ENCODE measurements at regions not wholly inside any gene's neighbourhood (a gene's known extent, or its start where the extent isn't known, plus 50 kb on each side); places are given as distances from the start of the nearest gene placed in this dataset.

DNA sequence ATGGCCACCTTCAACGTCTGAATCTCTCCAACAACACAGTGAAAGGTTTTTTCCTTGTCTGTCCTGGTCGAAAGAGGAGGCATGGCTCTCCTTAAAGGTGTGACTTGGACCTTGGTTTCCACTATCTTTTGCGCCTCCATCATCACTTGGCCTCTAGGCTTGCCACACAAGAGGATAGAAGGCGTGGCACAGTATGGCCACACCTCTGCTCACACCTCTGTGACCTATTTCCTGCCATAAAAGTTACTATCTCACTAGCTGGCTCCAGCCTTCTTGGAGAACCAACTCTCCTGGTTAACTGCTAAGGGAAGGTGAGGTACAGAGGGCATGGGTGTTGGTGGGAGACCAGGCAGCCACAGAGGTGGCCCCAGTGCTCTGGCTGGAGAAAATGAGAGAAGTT, 165.9 kb downstream of the UXS1 start:
- H3K4ac ChIP-seq (replicated peaks; ENCODE audit: insufficient read length, low read depth, low read length): no peak overlapping the region
- POLR2A ChIA-PET (ENCODE audit: partially characterized antibody): no interaction called here
- no peak for TF ChIP-seq CHD2 (IDR thresholded peaks at IDR 0.05; ENCODE audit: low read length)
- no peak for TF ChIP-seq SIN3A (conservative IDR thresholded peaks at IDR 0.05 in 1 of 2, IDR thresholded peaks at IDR 0.05 in 1 of 2; ENCODE audit: low read depth in 1 of 2, low read length in 2 of 2)
- no peak for TF ChIP-seq TEAD4 (IDR thresholded peaks at IDR 0.05; ENCODE audit: low read depth, low read length)
- TF ChIP-seq CREB1 (IDR thresholded peaks at IDR 0.05): no peak
- no peak for TF ChIP-seq EZH2 (IDR thresholded peaks at IDR 0.05; ENCODE audit: low read depth, low read length, severe bottlenecking)
- no peak for TF ChIP-seq POLR2A (IDR thresholded peaks at IDR 0.05; ENCODE audit: control extremely low read depth in 1 of 2, low read depth in 2 of 2, low read length in 2 of 2)
- TF ChIP-seq SIX5 (IDR thresholded peaks at IDR 0.05; ENCODE audit: low read depth, low read length): no peak
- no peak for TF ChIP-seq TBP (IDR thresholded peaks at IDR 0.05; ENCODE audit: low read depth, low read length)
- H2BK12ac ChIP-seq (ENCODE audit: low read depth, low read length): no peak overlapping the region
- no peaks in the 10 kb centered on the region for H3K27me3 ChIP-seq (replicated peaks in 1 of 4; ENCODE audit: control insufficient read depth in 3 of 4, extremely low read depth in 1 of 4, insufficient read depth in 3 of 4, low read length in 3 of 4)
- no peak overlapping the region; the same call in 1 of the 2 replicates for H4K8ac ChIP-seq (ENCODE audit: extremely low read depth, insufficient read depth, low read length)
- 87% methylated on average over 4 of the region's 4 CpGs; no CpG with 5 or more reads in 1 of the 2 experiments for WGBS, 2 experiments (ENCODE audit: extremely low coverage in 1 of 2, insufficient coverage in 1 of 2, insufficient read length in 1 of 2, insufficient replicate concordance in 2 of 2, low coverage in 1 of 2, low lambda C conversion rate in 2 of 2, missing lambda C conversion rate in 1 of 2)
- H3K23ac ChIP-seq (ENCODE audit: insufficient read length): no peak overlapping the region
- no peaks in the 10 kb centered on the region for H3K79me2 ChIP-seq (ENCODE audit: control insufficient read depth in 1 of 2, insufficient read depth in 2 of 2, low read length in 2 of 2)
- no peak overlapping the region for H3K18ac ChIP-seq (ENCODE audit: extremely low read depth, low read length)
- no peak overlapping the region for H2BK15ac ChIP-seq (ENCODE audit: low read length)
- FAIRE-seq: no peak
- H2AK5ac ChIP-seq (ENCODE audit: low read depth, low read length): no peak overlapping the region
- H3K4me2 ChIP-seq (ENCODE audit: insufficient read depth in 1 of 2, low read depth in 2 of 2, low read length in 2 of 2): no peak overlapping the region
- no peak overlapping the region for H4K5ac ChIP-seq (ENCODE audit: insufficient read length, low read depth, low read length)
- H2BK120ac ChIP-seq (replicated peaks; ENCODE audit: low read depth, low read length): no peak overlapping the region
- no peaks in the 10 kb centered on the region for H4K20me1 ChIP-seq (replicated peaks in 1 of 2; ENCODE audit: control insufficient read depth in 1 of 2, insufficient read depth in 2 of 2, low read length in 2 of 2)
- DNase-seq (ENCODE audit: low read depth in 1 of 2, low spot score in 2 of 2): no peak
- H2AFZ ChIP-seq (ENCODE audit: low read length): peak overlapping the region; percentile 32; the same call in 1 of the 2 replicates
- H3K4me3 ChIP-seq (ENCODE audit: extremely low read depth in 1 of 4, insufficient read depth in 2 of 4, low read depth in 3 of 4, low read length in 4 of 4): no peak overlapping the region
- H3K9me3 ChIP-seq (ENCODE audit: insufficient read depth in 2 of 2, low read depth in 1 of 2, low read length in 1 of 2): no peaks in the 10 kb centered on the region
- CTCF ChIA-PET (ENCODE audit: partially characterized antibody): interaction anchor here (1.5 kb wide), 1 partner anchor 57 kb away, joined by 4 read pairs; no protein-coding TSS in a partner anchor
- H3K14ac ChIP-seq (ENCODE audit: insufficient read length): no peak overlapping the region
- H3K27ac ChIP-seq (ENCODE audit: low read depth, low read length): no peak overlapping the region
- H2BK20ac ChIP-seq (ENCODE audit: low read length): no peak overlapping the region
- H3K56ac ChIP-seq (replicated peaks; ENCODE audit: insufficient read length, low read depth, low read length): no peak overlapping the region
- H3K9ac ChIP-seq (replicated peaks in 1 of 4; ENCODE audit: extremely low read depth in 1 of 4, low read depth in 3 of 4, low read length in 3 of 4): no peak overlapping the region
- no peak overlapping the region for H4K91ac ChIP-seq (replicated peaks; ENCODE audit: insufficient read length, low read length)
- no peak overlapping the region for H2BK5ac ChIP-seq (ENCODE audit: low read depth, low read length)
- H3K23me2 ChIP-seq (ENCODE audit: low read depth, low read length): no peaks in the 10 kb centered on the region
- H3K4me1 ChIP-seq (replicated peaks in 1 of 4; ENCODE audit: control insufficient read depth in 3 of 4, insufficient read depth in 4 of 4, low read length in 3 of 4): peaks cover 0 to 3% (median 0%) of the 10 kb centered on the region in 4 experiments; a peak in 2 of 7 replicates
- H3K36me3 ChIP-seq (ENCODE audit: control insufficient read depth in 2 of 4, insufficient read depth in 4 of 4, low read length in 3 of 4): no peaks in the 10 kb centered on the region
- H3K79me1 ChIP-seq (ENCODE audit: low read depth, low read length): no peaks in the 10 kb centered on the region

Data from H1 (cell line).